ENCODE measurements at regions not wholly inside any gene's neighbourhood (a gene's known extent, or its start where the extent isn't known, plus 50 kb on each side); places are given as distances from the start of the nearest gene placed in this dataset.

- no peak for DNase-seq
Measured at GRCh38 chr4:145346081-145346480, 135.6 kb upstream of the SMAD1 start.

- peak; percentile 77 for DNase-seq
Measured at GRCh38 chr4:145345401-145345800, 136.3 kb upstream of the SMAD1 start.

- DNase-seq: no peak
Measured at GRCh38 chr4:145341381-145341780, 140.3 kb upstream of the SMAD1 start.

GRCh38 chr4:145340071-145340675, 141.5 kb upstream of the SMAD1 start:
- DNase-seq: no peak

GRCh38 chr4:145339075-145339725, 142.5 kb upstream of the SMAD1 start:
- no peak for DNase-seq

- no peak for DNase-seq
Measured at GRCh38 chr4:145338568-145338967, 143.1 kb upstream of the SMAD1 start.

GRCh38 chr4:145337391-145337790, 144.3 kb upstream of the SMAD1 start:
- DNase-seq: no peak

- no peak for DNase-seq
Measured at GRCh38 chr4:145333786-145334185, 147.9 kb upstream of the SMAD1 start.

GRCh38 chr4:145326491-145326890, 146.1 kb upstream of the OTUD4 start:
- no peak for DNase-seq

- no peak for DNase-seq
Measured at GRCh38 chr4:145324161-145324560, 143.8 kb upstream of the OTUD4 start.

- DNase-seq: no peak
Measured at GRCh38 chr4:145320294-145320693, 139.9 kb upstream of the OTUD4 start.

GRCh38 chr4:145319751-145320150, 139.4 kb upstream of the OTUD4 start:
- no peak for DNase-seq

- peak; percentile 73 for DNase-seq
Measured at GRCh38 chr4:145316897-145317574, 136.6 kb upstream of the OTUD4 start.

- DNase-seq: peak; percentile 96
Measured at GRCh38 chr4:145315811-145316225, 135.4 kb upstream of the OTUD4 start.

- DNase-seq: no peak
Measured at GRCh38 chr4:145308598-145308997, 128.2 kb upstream of the OTUD4 start.

- no peak for DNase-seq
Measured at GRCh38 chr4:145307763-145308430, 127.5 kb upstream of the OTUD4 start.

- DNase-seq: no peak
Measured at GRCh38 chr4:145307120-145307519, 126.7 kb upstream of the OTUD4 start.

GRCh38 chr4:145302725-145303124, 122.3 kb upstream of the OTUD4 start:
- DNase-seq: no peak

- peak; percentile 66 for DNase-seq
Measured at GRCh38 chr4:145301386-145302080, 121.1 kb upstream of the OTUD4 start.

GRCh38 chr4:145299380-145300076, 119.1 kb upstream of the OTUD4 start:
- peak; percentile 94 for DNase-seq

GRCh38 chr4:145298885-145299284, 118.5 kb upstream of the OTUD4 start:
- DNase-seq: no peak

GRCh38 chr4:145297556-145297955, 117.2 kb upstream of the OTUD4 start:
- no peak for DNase-seq

Measured in fibroblast of upper back skin (primary cell).